ENCODE measurements at regions not wholly inside any gene's neighbourhood (a gene's known extent, or its start where the extent isn't known, plus 50 kb on each side); places are given as distances from the start of the nearest gene placed in this dataset.
"Not testable (repeated sequence)": the region's sequence is repeated elsewhere in the genome, so short reads cannot be mapped to it uniquely, and the experiment has no call there.

DNA sequence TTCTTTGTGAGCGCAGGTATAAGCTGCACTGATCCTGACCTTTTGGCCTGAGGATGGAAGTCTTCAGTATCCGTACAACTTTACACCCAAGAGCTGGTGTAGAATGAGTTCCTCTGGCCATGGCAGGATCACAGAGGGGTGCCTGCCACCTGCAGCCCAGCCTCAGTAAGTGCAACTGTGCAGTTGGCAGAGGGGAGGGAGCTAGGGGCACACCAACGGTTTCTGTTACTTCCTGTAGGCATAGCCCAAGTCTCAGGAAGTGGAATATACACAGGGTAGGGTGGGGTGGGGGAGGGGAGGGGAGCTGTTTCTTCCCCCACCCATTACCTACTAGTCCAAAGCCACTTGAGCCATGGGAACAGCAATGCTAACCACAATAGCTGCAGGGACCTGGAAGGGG is 85.4 kb upstream of the GBA3 start:
- Histone ChIP-seq H3K36me3 (no peaks in the 10 kb centered on the region), H3K27ac (no peak overlapping the region), H3K4me1 (no peaks in the 10 kb centered on the region), H3K9me3 (no peaks in the 10 kb centered on the region), H3K4me3 (no peak overlapping the region), H3K27me3 (no peaks in the 10 kb centered on the region)
- TF ChIP-seq, protein P1, sequence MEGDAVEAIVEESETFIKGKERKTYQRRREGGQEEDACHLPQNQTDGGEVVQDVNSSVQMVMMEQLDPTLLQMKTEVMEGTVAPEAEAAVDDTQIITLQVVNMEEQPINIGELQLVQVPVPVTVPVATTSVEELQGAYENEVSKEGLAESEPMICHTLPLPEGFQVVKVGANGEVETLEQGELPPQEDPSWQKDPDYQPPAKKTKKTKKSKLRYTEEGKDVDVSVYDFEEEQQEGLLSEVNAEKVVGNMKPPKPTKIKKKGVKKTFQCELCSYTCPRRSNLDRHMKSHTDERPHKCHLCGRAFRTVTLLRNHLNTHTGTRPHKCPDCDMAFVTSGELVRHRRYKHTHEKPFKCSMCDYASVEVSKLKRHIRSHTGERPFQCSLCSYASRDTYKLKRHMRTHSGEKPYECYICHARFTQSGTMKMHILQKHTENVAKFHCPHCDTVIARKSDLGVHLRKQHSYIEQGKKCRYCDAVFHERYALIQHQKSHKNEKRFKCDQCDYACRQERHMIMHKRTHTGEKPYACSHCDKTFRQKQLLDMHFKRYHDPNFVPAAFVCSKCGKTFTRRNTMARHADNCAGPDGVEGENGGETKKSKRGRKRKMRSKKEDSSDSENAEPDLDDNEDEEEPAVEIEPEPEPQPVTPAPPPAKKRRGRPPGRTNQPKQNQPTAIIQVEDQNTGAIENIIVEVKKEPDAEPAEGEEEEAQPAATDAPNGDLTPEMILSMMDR (IDR thresholded peaks at IDR 0.05): peak; percentile 45 to 71
- no peak for DNase-seq (ENCODE audit: low spot score)

DNA sequence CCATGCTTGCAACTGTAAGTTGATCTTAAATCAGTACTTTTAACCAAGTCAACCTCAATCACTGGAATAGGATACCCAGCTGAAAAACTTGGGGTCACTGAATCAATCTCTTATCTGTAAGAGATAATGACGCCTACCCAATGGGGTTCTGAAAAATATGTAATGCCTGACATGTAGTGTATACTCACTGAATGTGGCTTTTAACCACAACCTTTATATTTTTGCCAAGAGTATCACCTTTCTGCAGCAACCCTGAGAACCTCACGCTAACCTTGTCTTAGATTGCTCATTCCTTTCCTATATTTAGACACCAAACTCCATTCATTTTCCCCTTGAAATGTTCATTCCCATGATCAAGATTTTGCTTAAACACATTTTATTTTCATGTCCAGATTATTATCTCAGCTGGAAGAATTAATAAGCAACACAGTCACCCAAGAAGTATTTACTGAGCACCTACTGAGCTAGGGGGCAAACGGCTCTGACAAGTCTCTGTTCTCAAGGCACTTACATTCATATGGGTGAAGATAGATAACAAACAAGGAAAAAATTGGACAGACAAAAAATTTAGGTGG is 82.7 kb upstream of the GBA3 start:
- not testable (repeated sequence) for H3K27ac ChIP-seq; H3K9me3 ChIP-seq; H3K4me3 ChIP-seq; DNase-seq (ENCODE audit: low spot score); H3K27me3 ChIP-seq; H3K4me1 ChIP-seq; H3K36me3 ChIP-seq

DNA sequence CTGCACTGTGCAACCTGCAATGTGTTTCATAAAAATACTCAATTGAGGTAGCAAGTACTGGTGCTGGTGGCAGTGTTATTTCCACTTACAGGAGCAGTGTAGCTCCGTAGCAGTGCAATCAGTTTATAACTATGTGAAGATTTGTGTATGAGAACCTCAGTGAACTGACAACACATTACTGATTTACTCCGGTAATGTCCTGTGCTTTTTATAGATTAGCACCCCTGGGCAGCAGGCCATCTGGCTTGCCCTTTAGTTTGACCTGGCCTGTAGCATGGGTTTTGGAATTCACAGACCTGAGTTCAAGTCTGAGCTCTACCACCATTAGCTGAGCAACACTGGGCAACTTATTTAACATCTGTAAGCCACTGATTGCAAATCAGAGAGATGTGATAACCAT is 78.6 kb upstream of the GBA3 start:
- TF ChIP-seq, protein P1 (IDR thresholded peaks at IDR 0.05): no peak
- Histone ChIP-seq H3K4me1 (no peaks in the 10 kb centered on the region), H3K4me3 (no peak overlapping the region), H3K27me3 (no peaks in the 10 kb centered on the region), H3K36me3 (no peaks in the 10 kb centered on the region), H3K9me3 (no peaks in the 10 kb centered on the region), H3K27ac (no peak overlapping the region)
- no peak for DNase-seq (ENCODE audit: low spot score)

DNA sequence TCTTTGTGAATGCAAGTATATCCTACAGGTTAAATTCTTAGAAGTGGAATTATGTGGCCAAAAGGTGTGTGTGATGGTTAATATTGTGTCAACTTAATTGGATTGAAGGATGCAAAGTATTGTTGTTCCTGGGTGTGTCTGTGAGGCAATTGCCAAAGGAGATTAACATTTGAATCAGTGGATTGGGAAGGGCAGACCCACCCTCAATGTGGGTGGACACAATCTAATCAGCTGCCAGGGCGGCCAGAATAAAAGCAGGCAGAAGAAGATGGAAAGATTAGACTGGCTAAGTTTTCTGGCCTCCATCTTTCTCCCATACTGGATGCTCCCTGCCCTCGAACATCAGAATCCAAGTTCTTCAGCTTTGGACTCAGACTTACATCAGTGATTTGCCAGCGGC is 76.2 kb upstream of the GBA3 start:
- TF ChIP-seq, protein P1 (IDR thresholded peaks at IDR 0.05): no peak
- Histone ChIP-seq H3K4me3 (no peak overlapping the region), H3K9me3 (no peaks in the 10 kb centered on the region), H3K4me1 (no peaks in the 10 kb centered on the region), H3K36me3 (no peaks in the 10 kb centered on the region), H3K27me3 (no peaks in the 10 kb centered on the region), H3K27ac (no peak overlapping the region)
- no peak for DNase-seq (ENCODE audit: low spot score)

DNA sequence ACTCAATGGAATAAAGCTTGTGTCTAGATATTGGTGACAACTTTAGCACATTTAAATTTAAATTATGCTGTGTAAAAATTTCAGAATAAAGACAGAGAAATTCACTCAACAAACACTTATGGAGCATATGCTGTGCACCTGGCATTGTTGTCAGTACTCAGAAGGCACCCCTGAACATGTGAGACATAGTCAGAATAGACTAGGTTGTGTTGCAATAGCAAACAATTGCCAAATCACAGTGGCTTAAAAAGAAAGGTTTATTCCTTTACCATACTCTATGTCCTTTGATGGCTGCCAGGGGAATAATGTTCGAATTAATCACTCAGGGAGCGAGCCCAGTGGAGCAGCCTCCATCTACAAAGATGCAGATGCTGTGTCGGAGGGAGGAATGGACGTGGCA is 72.6 kb upstream of the GBA3 start:
- not testable (repeated sequence) for H3K36me3 ChIP-seq; H3K4me1 ChIP-seq; H3K4me3 ChIP-seq; H3K9me3 ChIP-seq; H3K27me3 ChIP-seq; DNase-seq (ENCODE audit: low spot score); H3K27ac ChIP-seq

DNA sequence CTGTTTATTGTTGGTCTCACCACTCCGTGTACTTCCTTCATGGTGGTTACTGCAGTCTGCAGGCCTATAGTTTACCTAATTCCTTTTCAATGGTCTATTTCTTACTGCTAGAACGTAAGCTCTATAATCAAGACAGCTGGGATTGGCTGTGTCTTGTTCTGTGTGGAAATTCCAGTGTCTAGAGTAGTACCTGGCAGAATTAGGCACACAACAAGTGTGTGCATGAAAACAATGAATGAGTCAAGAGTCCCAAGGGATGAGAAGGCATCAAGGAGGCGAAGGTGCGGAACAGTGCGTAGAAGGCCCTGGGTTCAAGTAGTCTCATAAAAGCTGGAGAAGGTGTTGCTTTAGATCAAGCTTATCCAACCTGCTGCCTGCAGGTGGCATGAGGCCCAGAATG is 70.8 kb upstream of the GBA3 start:
- H3K4me1 ChIP-seq; H3K27me3 ChIP-seq; H3K27ac ChIP-seq; DNase-seq (ENCODE audit: low spot score); H3K4me3 ChIP-seq; H3K36me3 ChIP-seq; H3K9me3 ChIP-seq: not testable (repeated sequence)

DNA sequence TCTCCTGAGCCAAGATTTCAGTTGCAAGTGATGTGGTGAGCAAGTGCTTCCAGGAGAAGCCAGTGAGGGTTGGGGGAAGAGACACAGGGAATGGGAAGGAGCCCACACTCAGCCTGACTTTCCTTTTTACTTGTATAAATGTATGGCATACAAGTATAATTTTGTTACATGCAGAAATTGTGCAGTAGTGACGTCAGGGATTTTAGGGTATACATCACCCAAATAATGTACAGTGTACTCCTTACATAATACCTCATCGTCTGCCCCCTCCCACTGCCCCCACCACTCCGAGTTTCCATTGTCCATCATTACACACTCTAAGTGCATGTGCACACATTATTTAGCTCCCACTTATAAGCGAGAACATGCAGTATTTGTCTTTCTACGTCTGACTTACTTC is 68.7 kb upstream of the GBA3 start:
- not testable (repeated sequence) for H3K27ac ChIP-seq; H3K4me3 ChIP-seq; DNase-seq (ENCODE audit: low spot score); H3K9me3 ChIP-seq; H3K36me3 ChIP-seq; H3K4me1 ChIP-seq; H3K27me3 ChIP-seq

DNA sequence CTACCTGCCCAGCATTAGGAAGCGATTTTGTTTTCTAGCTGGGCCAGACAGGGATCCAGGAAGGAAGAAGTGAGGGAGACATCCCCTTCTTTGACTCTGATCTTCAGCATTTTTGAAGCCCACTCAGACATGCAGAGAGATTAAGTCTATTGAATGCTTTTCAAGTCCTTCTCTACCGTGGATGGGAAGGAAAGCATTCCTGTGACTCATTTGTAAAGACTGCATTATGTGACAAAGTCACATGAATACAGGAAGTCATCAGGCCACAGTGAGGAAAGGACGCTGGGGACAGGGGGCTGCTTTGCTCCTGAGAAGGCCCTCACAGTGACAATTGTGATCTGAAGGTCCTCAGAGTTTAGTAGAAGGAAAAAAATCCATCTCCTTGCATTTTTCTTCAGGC is 67.4 kb upstream of the GBA3 start:
- H3K4me3 ChIP-seq: no peak overlapping the region
- no peak for DNase-seq (ENCODE audit: low spot score)
- TF ChIP-seq, protein P1 (IDR thresholded peaks at IDR 0.05): no peak
- H3K27ac ChIP-seq: no peak overlapping the region
- H3K4me1 ChIP-seq: no peaks in the 10 kb centered on the region
- no peaks in the 10 kb centered on the region for H3K27me3 ChIP-seq
- H3K36me3 ChIP-seq: no peaks in the 10 kb centered on the region
- no peaks in the 10 kb centered on the region for H3K9me3 ChIP-seq

DNA sequence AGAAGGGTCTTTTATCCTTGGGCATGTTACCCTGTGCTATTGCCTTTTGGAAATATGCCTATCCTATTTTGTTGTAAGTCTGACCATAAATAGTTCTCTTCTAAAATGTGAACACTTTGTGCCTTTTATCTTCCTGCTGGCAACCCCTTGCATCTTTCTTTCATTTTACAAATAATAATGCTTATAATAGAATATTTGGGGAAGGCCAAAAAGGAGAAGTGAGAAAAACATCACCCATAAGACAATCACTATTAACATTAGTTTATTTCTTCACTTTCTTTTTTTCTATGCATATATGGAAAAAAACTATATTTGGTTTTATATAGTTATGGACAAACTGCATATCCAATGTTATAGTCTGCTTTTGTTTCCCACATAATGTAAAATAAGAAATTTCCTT is 64.9 kb upstream of the GBA3 start:
- H3K4me1 ChIP-seq; H3K36me3 ChIP-seq; DNase-seq (ENCODE audit: low spot score); H3K4me3 ChIP-seq; H3K27me3 ChIP-seq; H3K9me3 ChIP-seq; H3K27ac ChIP-seq: not testable (repeated sequence)

DNA sequence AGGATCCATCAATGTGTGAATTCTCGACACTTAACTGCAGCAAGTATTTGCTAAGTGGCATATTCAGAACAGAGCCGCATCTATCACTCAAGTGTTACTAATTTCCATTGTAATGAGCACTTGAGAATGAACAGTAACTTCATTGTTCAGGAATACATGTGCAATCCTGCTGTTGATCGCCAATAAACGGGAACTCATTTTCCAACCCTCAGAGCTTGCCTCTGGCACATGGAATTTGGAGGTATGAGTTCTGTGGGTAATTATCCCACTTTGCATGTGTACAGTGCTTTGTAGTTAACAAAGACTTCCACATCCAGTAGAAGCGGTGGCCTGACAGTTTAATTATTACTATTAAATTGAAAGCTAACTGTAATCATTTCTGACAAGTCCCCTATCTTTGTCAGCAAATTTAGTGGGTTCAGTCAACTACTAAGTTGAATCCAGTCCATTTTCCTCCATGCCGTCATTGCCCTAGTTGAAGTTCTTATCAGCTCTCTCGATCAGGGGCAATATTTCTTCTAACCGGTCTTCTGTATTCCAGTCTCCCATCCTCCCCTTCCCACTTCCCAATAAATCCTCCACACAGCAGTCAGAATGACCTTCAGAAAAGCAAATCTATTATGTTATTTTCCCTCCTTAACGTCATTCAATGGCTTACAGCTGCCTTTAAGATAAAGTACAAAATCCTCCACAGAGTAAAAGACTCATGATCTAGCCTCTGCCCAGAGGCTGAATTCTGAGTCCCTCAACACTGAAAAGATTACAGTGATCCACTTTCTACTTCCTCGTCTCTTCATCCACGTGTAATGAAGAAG is 62.4 kb upstream of the GBA3 start:
- not testable (repeated sequence) for H3K9me3 ChIP-seq

DNA sequence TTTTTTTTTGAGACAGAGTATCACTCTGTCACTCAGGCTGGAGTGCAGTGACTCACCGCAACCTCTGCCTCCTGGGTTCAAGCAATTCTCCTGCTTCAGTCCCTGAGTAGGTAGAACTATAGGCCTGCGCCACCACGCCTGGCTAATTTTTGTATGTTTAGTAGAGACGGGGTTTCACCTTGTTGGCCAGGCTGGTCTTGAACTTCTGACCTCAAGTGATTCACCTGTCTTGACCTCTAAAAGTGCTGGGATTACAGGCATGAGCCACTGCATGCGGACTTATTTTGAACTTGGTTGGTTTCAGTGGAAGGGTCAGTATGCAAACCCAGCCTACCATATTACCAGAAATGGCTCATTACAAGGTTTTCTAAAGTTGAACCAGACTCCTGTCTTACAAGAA is 61.6 kb upstream of the GBA3 start:
- not testable (repeated sequence) for H3K27me3 ChIP-seq; H3K4me1 ChIP-seq; DNase-seq (ENCODE audit: low spot score); H3K4me3 ChIP-seq; H3K9me3 ChIP-seq; H3K36me3 ChIP-seq; H3K27ac ChIP-seq

More for the DNA sequence above, 62.4 kb upstream of the GBA3 start:
- H3K4me1 ChIP-seq; DNase-seq (ENCODE audit: low spot score); H3K4me3 ChIP-seq; H3K27ac ChIP-seq; H3K27me3 ChIP-seq; H3K36me3 ChIP-seq: not testable (repeated sequence)
